IPS DF 6.9 (cell line): ENCODE measurements at regions not wholly inside any gene's neighbourhood (a gene's known extent, or its start where the extent isn't known, plus 50 kb on each side); places are given as distances from the start of the nearest gene placed in this dataset.

Experiments
- DNase-seq: peaks from one replicate; pipeline ENCODE4 v3.0.0-alpha.2; 2013; ENCODE audit warnings: low read depth, low spot score
- H3K27ac ChIP-seq: one replicate; pipeline ENCODE4 v1.5.1; 2013; ENCODE audit warnings: low read length, control low read depth
- H3K27me3 ChIP-seq: 2 replicates; pipeline ENCODE4 v1.6.1; 2013; ENCODE audit warnings: mild to moderate bottlenecking, low read length; ENCODE audit not compliant: control insufficient read depth, insufficient read depth
- H3K36me3 ChIP-seq: 2 replicates; pipeline ENCODE4 v1.6.1; 2013; ENCODE audit warnings: low read length; ENCODE audit not compliant: control insufficient read depth, insufficient read depth
- H3K4me1 ChIP-seq: 2 replicates; pipeline ENCODE4 v1.6.1; 2013; ENCODE audit warnings: low read length; ENCODE audit not compliant: control insufficient read depth, insufficient read depth
- H3K4me3 ChIP-seq: 2 replicates; pipeline ENCODE4 v1.5.1; 2013; ENCODE audit warnings: mild to moderate bottlenecking, low read length
- H3K9me3 ChIP-seq: 2 replicates; pipeline ENCODE4 v1.6.1; 2013; ENCODE audit warnings: low read length, inconsistent platforms; ENCODE audit not compliant: control insufficient read depth, insufficient read depth
- WGBS: extraction: QIAGEN DNeasy Blood & Tissue Kit; methylation state at CpG from one replicate; pipeline ENCODE4 v1.1.7; 2013; ENCODE audit warnings: mixed read lengths, missing lambda C conversion rate; ENCODE audit not compliant: insufficient read length, insufficient coverage; 5-methylcytosine and 5-hydroxymethylcytosine counted together

GRCh38 chr5:116759860-116760640 lies 185.4 kb upstream of the SEMA6A start:
- Histone ChIP-seq H3K36me3 (0 out of 2 replicates have a peak, but pooled peaks cover 2% of the 10 kb centered on the region), H3K27me3 (no peaks in the 10 kb centered on the region), H3K4me1 (no peaks in the 10 kb centered on the region), H3K9me3 (no peaks in the 10 kb centered on the region), H3K4me3 (no peak overlapping the region), H3K27ac (no peak overlapping the region)
- no peak for DNase-seq
- WGBS: no CpG with 5 or more reads among the region's 10 CpGs

GRCh38 chr5:116757326-116757725 lies 182.7 kb upstream of the SEMA6A start:
- no CpG with 5 or more reads among the region's 1 CpG for WGBS
- H3K4me3 ChIP-seq: no peak overlapping the region
- no peak for DNase-seq
- H3K4me1 ChIP-seq: peaks cover 2% of the 10 kb centered on the region; the same call in 1 of the 2 replicates
- H3K27ac ChIP-seq: no peak overlapping the region
- 0 out of 2 replicates have a peak, but pooled peaks cover 2% of the 10 kb centered on the region for H3K36me3 ChIP-seq
- H3K9me3 ChIP-seq: no peaks in the 10 kb centered on the region
- no peaks in the 10 kb centered on the region for H3K27me3 ChIP-seq

GRCh38 chr5:116756531-116756930 lies 181.9 kb upstream of the SEMA6A start:
- 0 out of 2 replicates have a peak, but pooled peaks cover 2% of the 10 kb centered on the region for H3K36me3 ChIP-seq
- DNase-seq: no peak
- no peak overlapping the region for H3K4me3 ChIP-seq
- no CpG with 5 or more reads among the region's 1 CpG for WGBS
- no peaks in the 10 kb centered on the region for H3K9me3 ChIP-seq
- H3K27ac ChIP-seq: no peak overlapping the region
- no peaks in the 10 kb centered on the region for H3K27me3 ChIP-seq
- peaks cover 2% of the 10 kb centered on the region; the same call in 1 of the 2 replicates for H3K4me1 ChIP-seq

GRCh38 chr5:116754556-116754955 lies 179.9 kb upstream of the SEMA6A start:
- Histone ChIP-seq H3K27me3 (no peaks in the 10 kb centered on the region), H3K36me3 (0 out of 2 replicates have a peak, but pooled peaks cover 2% of the 10 kb centered on the region), H3K9me3 (no peaks in the 10 kb centered on the region), H3K4me3 (no peak overlapping the region), H3K27ac (no peak overlapping the region), H3K4me1 (peaks cover 2% of the 10 kb centered on the region; the same call in 1 of the 2 replicates)
- DNase-seq: no peak

GRCh38 chr5:116751684-116752083 lies 177.1 kb upstream of the SEMA6A start:
- Histone ChIP-seq H3K27ac (no peak overlapping the region), H3K27me3 (no peaks in the 10 kb centered on the region), H3K9me3 (no peaks in the 10 kb centered on the region), H3K4me3 (no peak overlapping the region), H3K4me1 (peaks cover 2% of the 10 kb centered on the region; the same call in 1 of the 2 replicates), H3K36me3 (0 out of 2 replicates have a peak, but pooled peaks cover 1% of the 10 kb centered on the region)
- no peak for DNase-seq

GRCh38 chr5:116750631-116751580 lies 176.3 kb upstream of the SEMA6A start:
- no CpG with 5 or more reads among the region's 2 CpGs for WGBS
- Histone ChIP-seq H3K27me3 (no peaks in the 10 kb centered on the region), H3K9me3 (no peaks in the 10 kb centered on the region), H3K4me3 (no peak overlapping the region), H3K4me1 (peaks cover 2% of the 10 kb centered on the region; the same call in 1 of the 2 replicates), H3K27ac (no peak overlapping the region), H3K36me3 (no peaks in the 10 kb centered on the region)
- no peak for DNase-seq

GRCh38 chr5:116747881-116748280 lies 173.3 kb upstream of the SEMA6A start:
- no peaks in the 10 kb centered on the region for H3K9me3 ChIP-seq
- no CpG with 5 or more reads among the region's 1 CpG for WGBS
- H3K36me3 ChIP-seq: no peaks in the 10 kb centered on the region
- no peak overlapping the region for H3K27ac ChIP-seq
- no peak for DNase-seq
- H3K4me1 ChIP-seq: no peaks in the 10 kb centered on the region
- H3K4me3 ChIP-seq: no peak overlapping the region
- no peaks in the 10 kb centered on the region for H3K27me3 ChIP-seq

GRCh38 chr5:116746668-116747067 lies 172.0 kb upstream of the SEMA6A start:
- Histone ChIP-seq H3K27ac (no peak overlapping the region), H3K27me3 (no peaks in the 10 kb centered on the region), H3K9me3 (no peaks in the 10 kb centered on the region), H3K4me1 (no peaks in the 10 kb centered on the region), H3K4me3 (no peak overlapping the region), H3K36me3 (no peaks in the 10 kb centered on the region)
- WGBS: no CpG with 5 or more reads among the region's 3 CpGs
- no peak for DNase-seq

GRCh38 chr5:116740771-116741170 lies 166.1 kb upstream of the SEMA6A start:
- H3K4me3 ChIP-seq: no peak overlapping the region
- no peaks in the 10 kb centered on the region for H3K9me3 ChIP-seq
- no peak for DNase-seq
- H3K27me3 ChIP-seq: no peaks in the 10 kb centered on the region
- H3K4me1 ChIP-seq: no peaks in the 10 kb centered on the region
- H3K36me3 ChIP-seq: no peaks in the 10 kb centered on the region
- H3K27ac ChIP-seq: no peak overlapping the region
- no CpG with 5 or more reads among the region's 1 CpG for WGBS

GRCh38 chr5:116739571-116739970 lies 164.9 kb upstream of the SEMA6A start:
- Histone ChIP-seq H3K27ac (no peak overlapping the region), H3K4me3 (no peak overlapping the region)

More at GRCh38 chr5:116739571-116739970, 164.9 kb upstream of the SEMA6A start:
- no CpG with 5 or more reads among the region's 9 CpGs for WGBS
- H3K9me3 ChIP-seq: no peaks in the 10 kb centered on the region
- no peak for DNase-seq
- no peaks in the 10 kb centered on the region for H3K36me3 ChIP-seq
- no peaks in the 10 kb centered on the region for H3K27me3 ChIP-seq
- no peaks in the 10 kb centered on the region for H3K4me1 ChIP-seq
